OCI-LY7 (cell line): ENCODE measurements at regions not wholly inside any gene's neighbourhood (a gene's known extent, or its start where the extent isn't known, plus 50 kb on each side); places are given as distances from the start of the nearest gene placed in this dataset.
"Not testable (repeated sequence)": the region's sequence is repeated elsewhere in the genome, so short reads cannot be mapped to it uniquely, and the experiment has no call there.

Experiments
- BruUV-seq: library from RNA; stranded (reverse); fragments of 400-500 nt; replicated peaks from 2 replicates; lab custom pipeline; 2021; lab: Mats Ljungman, UMichigan
- CTCF ChIA-PET: fragments of 300-600 bp; sonication (Branson Sonifier 250); formaldehyde crosslinking; loops from one replicate; lab custom pipeline; 2022; ENCODE audit warnings: antibody characterized with exemption; ENCODE audit not compliant: unreplicated experiment; lab: Charles Lee
- POLR2A ChIA-PET: fragments of 300-600 bp; sonication (Branson Sonifier 250); formaldehyde crosslinking; loops from one replicate; lab custom pipeline; 2022; ENCODE audit warnings: antibody characterized with exemption; lab: Charles Lee
- DNase-seq: peaks from one replicate; pipeline ENCODE4 v3.0.0-alpha.2; 2015; ENCODE audit warnings: low spot score
- H2AFZ ChIP-seq: fragments of 200-600 bp; sonication (generic), shearing (Covaris generic); 2 replicates; pipeline ENCODE4 v1.6.1; 2014; ENCODE audit warnings: mild to moderate bottlenecking, antibody characterized with exemption, low read length, moderate library complexity
- H3K27ac ChIP-seq: fragments of 200-600 bp; sonication (generic); 2 replicates; pipeline ENCODE4 v1.5.1; 2014; ENCODE audit warnings: mixed run types, low read depth, mild to moderate bottlenecking, moderate library complexity, low read length, inconsistent platforms; ENCODE audit not compliant: poor library complexity, severe bottlenecking
- H3K36me3 ChIP-seq: fragments of 200-600 bp; sonication (generic); 2 replicates; pipeline ENCODE4 v1.6.1; 2014; ENCODE audit warnings: mild to moderate bottlenecking, antibody characterized with exemption, low read length, moderate library complexity, mixed read lengths; ENCODE audit not compliant: insufficient read depth
- H3K4me1 ChIP-seq: fragments of 200-600 bp; sonication (generic); 2 replicates; pipeline ENCODE4 v1.5.1; 2014; ENCODE audit warnings: mild to moderate bottlenecking, low read length; ENCODE audit not compliant: insufficient read depth, poor library complexity, severe bottlenecking
- H3K4me2 ChIP-seq: fragments of 200-600 bp; sonication (generic); 2 replicates; pipeline ENCODE4 v1.6.1; 2014; ENCODE audit warnings: mild to moderate bottlenecking, low read length
- H3K4me3 ChIP-seq: fragments of 200-600 bp; sonication (generic); 2 replicates; pipeline ENCODE4 v1.5.1; 2014; ENCODE audit warnings: mild to moderate bottlenecking, low read depth, low read length; ENCODE audit not compliant: poor library complexity, severe bottlenecking
- H3K79me2 ChIP-seq: fragments of 200-600 bp; sonication (generic); 2 replicates; pipeline ENCODE4 v1.6.1; 2016; ENCODE audit warnings: low read depth, mild to moderate bottlenecking, low read length, moderate library complexity, mixed read lengths; ENCODE audit not compliant: insufficient read depth
- H3K9me2 ChIP-seq: fragments of 200-600 bp; sonication (generic); 2 replicates; pipeline ENCODE4 v1.6.1; 2016; ENCODE audit warnings: mild to moderate bottlenecking, low read length, mixed read lengths; ENCODE audit not compliant: insufficient read depth
- H3K9me3 ChIP-seq: fragments of 200-600 bp; sonication (generic); 2 replicates; pipeline ENCODE4 v1.6.1; 2014; ENCODE audit warnings: mild to moderate bottlenecking, mixed run types, low read length, mixed read lengths
- H4K20me1 ChIP-seq: fragments of 200-600 bp; sonication (generic); 2 replicates; pipeline ENCODE4 v1.6.1; 2014; ENCODE audit warnings: mild to moderate bottlenecking, antibody characterized with exemption, low read length, moderate library complexity, mixed read lengths; ENCODE audit not compliant: insufficient read depth
- EZH2phosphoT487 ChIP-seq: fragments of 200-600 bp; sonication (generic); IDR thresholded peaks from 2 replicates; pipeline ENCODE4 v1.6.1; 2018; ENCODE audit warnings: low read depth, borderline replicate concordance, mild to moderate bottlenecking, mixed run types, antibody characterized with exemption, low read length, moderate library complexity, mixed read lengths
- intact Hi-C: fragments of 100-400 bp; cut with micrococcal nuclease; formaldehyde crosslinking; loops from one replicate; pipeline ENCODE4 v1.10.0; 2022; ENCODE audit not compliant: unreplicated experiment
- TF ChIP-seq, protein P1 (sequence below): fragments of 200-600 bp; sonication (generic); conservative IDR thresholded peaks from 2 replicates; pipeline ENCODE4 v1.5.1; 2014; ENCODE audit warnings: mild to moderate bottlenecking, antibody characterized with exemption, low read length, moderate library complexity, mixed read lengths

DNA sequence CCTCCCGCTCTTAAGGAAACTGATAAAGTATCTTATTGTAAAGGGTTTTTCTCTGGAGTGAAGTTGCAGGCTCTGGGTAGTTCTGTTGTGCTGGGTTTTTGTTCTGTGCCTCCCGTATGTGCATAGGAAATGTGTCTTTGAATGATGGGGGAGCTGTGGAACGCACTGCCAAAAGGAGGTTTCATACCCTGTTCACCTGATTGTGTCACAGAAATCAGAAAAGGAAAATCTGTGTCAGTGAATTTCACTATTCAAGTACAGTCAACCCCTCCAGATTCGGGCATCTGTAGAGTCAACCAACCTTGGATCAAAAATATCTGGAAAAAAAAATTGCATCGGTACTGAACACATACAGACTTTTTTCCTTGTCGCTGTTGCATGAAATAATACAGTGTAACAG, 127.8 kb downstream of the MRPL57 start:
- Histone ChIP-seq H3K9me3 (no peaks in the 10 kb centered on the region), H3K4me2 (no peak overlapping the region), H3K36me3 (peaks cover 13% of the 10 kb centered on the region), H4K20me1 (no peaks in the 10 kb centered on the region), H2AFZ (no peak overlapping the region), H3K4me3 (no peak overlapping the region), H3K9me2 (no peaks in the 10 kb centered on the region), H3K27ac (no peak overlapping the region), H3K79me2 (peaks cover 14% of the 10 kb centered on the region; the same call in 1 of the 2 replicates), H3K4me1 (peaks cover 3% of the 10 kb centered on the region)
- CTCF ChIA-PET, result no interaction called here
- no peak for DNase-seq
- POLR2A ChIA-PET, result no interaction called here
- no peak for TF ChIP-seq EZH2phosphoT487
- TF ChIP-seq, protein P1, sequence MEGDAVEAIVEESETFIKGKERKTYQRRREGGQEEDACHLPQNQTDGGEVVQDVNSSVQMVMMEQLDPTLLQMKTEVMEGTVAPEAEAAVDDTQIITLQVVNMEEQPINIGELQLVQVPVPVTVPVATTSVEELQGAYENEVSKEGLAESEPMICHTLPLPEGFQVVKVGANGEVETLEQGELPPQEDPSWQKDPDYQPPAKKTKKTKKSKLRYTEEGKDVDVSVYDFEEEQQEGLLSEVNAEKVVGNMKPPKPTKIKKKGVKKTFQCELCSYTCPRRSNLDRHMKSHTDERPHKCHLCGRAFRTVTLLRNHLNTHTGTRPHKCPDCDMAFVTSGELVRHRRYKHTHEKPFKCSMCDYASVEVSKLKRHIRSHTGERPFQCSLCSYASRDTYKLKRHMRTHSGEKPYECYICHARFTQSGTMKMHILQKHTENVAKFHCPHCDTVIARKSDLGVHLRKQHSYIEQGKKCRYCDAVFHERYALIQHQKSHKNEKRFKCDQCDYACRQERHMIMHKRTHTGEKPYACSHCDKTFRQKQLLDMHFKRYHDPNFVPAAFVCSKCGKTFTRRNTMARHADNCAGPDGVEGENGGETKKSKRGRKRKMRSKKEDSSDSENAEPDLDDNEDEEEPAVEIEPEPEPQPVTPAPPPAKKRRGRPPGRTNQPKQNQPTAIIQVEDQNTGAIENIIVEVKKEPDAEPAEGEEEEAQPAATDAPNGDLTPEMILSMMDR, result no peak
- BruUV-seq, result no TSS peak
- intact Hi-C loops, result no loop called here

DNA sequence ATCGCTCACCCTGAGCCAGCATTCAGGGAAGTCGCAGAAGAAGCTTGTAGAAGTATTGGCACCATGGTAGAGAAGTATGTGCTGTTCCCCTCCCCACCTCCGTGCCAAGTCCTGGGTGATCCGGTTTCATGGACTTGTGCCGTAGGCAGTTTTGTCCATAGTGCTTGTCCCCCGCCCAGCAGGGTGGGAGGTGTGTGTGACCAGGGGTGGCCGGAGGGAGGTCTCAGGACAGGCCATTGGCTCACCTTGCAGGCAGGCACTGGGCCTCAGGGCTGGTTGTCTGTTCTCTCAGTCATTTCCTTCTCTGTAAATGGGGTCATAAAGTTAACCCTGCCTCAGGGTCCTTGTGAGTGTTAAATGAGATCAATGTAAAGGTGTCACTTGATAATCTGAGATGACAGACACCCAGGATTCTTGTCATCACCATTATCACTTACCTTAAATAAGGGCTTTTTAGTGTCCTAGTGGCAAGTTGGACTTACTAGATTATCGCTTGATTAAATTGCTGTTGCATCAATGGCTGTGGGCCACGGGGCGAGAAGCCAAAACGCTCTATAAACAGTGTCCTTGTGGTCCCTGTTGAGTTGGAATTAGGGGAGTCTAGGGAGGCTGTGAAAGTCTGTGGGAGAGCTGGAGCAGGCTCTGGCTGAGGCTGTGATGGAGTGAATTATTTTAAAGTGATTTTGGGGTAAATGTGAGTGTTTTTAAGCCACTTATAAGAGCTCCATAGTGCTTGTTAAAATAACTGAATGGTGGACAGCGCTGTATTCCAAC, 130.0 kb downstream of the MRPL57 start:
- H3K9me2 ChIP-seq, H3K27ac ChIP-seq, H3K4me2 ChIP-seq, H3K9me3 ChIP-seq, DNase-seq, H3K79me2 ChIP-seq, H3K4me1 ChIP-seq, H4K20me1 ChIP-seq, BruUV-seq, H3K4me3 ChIP-seq, H2AFZ ChIP-seq, intact Hi-C loops, POLR2A ChIA-PET, CTCF ChIA-PET: not testable (repeated sequence)
- H3K36me3 ChIP-seq, result peaks cover 13% of the 10 kb centered on the region

- intact Hi-C loops, H3K27ac ChIP-seq, H2AFZ ChIP-seq, H3K4me1 ChIP-seq, H3K4me3 ChIP-seq, H3K9me3 ChIP-seq, DNase-seq, H3K9me2 ChIP-seq, CTCF ChIA-PET, H4K20me1 ChIP-seq, POLR2A ChIA-PET, H3K79me2 ChIP-seq, BruUV-seq, H3K4me2 ChIP-seq: not testable (repeated sequence)
- H3K36me3 ChIP-seq, result peaks cover 13% of the 10 kb centered on the region
Measured at GRCh38 chr13:21307158-21307557, 130.7 kb downstream of the MRPL57 start.
